NB4 (cell line): ENCODE measurements at regions not wholly inside any gene's neighbourhood (a gene's known extent, or its start where the extent isn't known, plus 50 kb on each side); places are given as distances from the start of the nearest gene placed in this dataset.

Source experiments
- DNase-seq: peaks from one replicate; pipeline ENCODE4 v3.0.0; 2010; ENCODE audit warnings: low read depth
- H3K4me3 ChIP-seq: one replicate; pipeline ENCODE4 v1.5.1; 2011; ENCODE audit warnings: mild to moderate bottlenecking, low read depth, low read length, moderate library complexity
- CTCF ChIP-seq: IDR thresholded peaks from one replicate; pipeline ENCODE4 v1.5.1; 2012; ENCODE audit warnings: low read depth, low read length
- MAX ChIP-seq: IDR thresholded peaks from 2 replicates; pipeline ENCODE4 v1.6.1; 2011; ENCODE audit warnings: low read depth, low read length
- MYC ChIP-seq: IDR thresholded peaks from 2 replicates; pipeline ENCODE4 v1.6.1; 2011; ENCODE audit warnings: low read depth, low read length
- POLR2A ChIP-seq: IDR thresholded peaks from 2 replicates; pipeline ENCODE4 v1.6.1; 2011; ENCODE audit warnings: mild to moderate bottlenecking; ENCODE audit not compliant: insufficient read length; ENCODE audit errors: extremely low read depth

GRCh38 chr9:110027671-110028081, 180.3 kb downstream of the C9orf152 start:
- DNase-seq, result peak; percentile 60
- no peak for TF ChIP-seq CTCF
- TF ChIP-seq MAX, result peak; percentile 21; the same call in 1 of the 2 replicates
- no peak overlapping the region for H3K4me3 ChIP-seq

- no peak overlapping the region for H3K4me3 ChIP-seq
- no peak for DNase-seq
- TF ChIP-seq POLR2A (no peak), CTCF (no peak), MYC (no peak)
Observed at GRCh38 chr9:110028271-110028670, 179.7 kb downstream of the C9orf152 start.

- DNase-seq, result no peak
- no peak for TF ChIP-seq MAX
- TF ChIP-seq MYC, result no peak
- TF ChIP-seq POLR2A, result no peak
- no peak for TF ChIP-seq CTCF
- no peak overlapping the region for H3K4me3 ChIP-seq
Observed at GRCh38 chr9:110028676-110029075, 179.3 kb downstream of the C9orf152 start.

- TF ChIP-seq POLR2A (no peak), MAX (peak; percentile 96), MYC (peak; percentile 81)
- peak; percentile 80 for DNase-seq
- H3K4me3 ChIP-seq, result no peak overlapping the region
Observed at GRCh38 chr9:110029429-110029955, 178.5 kb downstream of the C9orf152 start.

- no peak for TF ChIP-seq CTCF
- TF ChIP-seq POLR2A, result no peak
- H3K4me3 ChIP-seq, result no peak overlapping the region
Observed at GRCh38 chr9:110029956-110030480, 177.9 kb downstream of the C9orf152 start.

GRCh38 chr9:110030632-110031031, 177.3 kb downstream of the C9orf152 start:
- DNase-seq, result no peak
- TF ChIP-seq CTCF, result no peak
- no peak for TF ChIP-seq POLR2A
- TF ChIP-seq MYC, result no peak
- TF ChIP-seq MAX, result no peak
- H3K4me3 ChIP-seq, result no peak overlapping the region

More at GRCh38 chr9:110029956-110030480, 177.9 kb downstream of the C9orf152 start:
- DNase-seq, result no peak
